K562 (cell line): ENCODE measurements at regions not wholly inside any gene's neighbourhood (a gene's known extent, or its start where the extent isn't known, plus 50 kb on each side); places are given as distances from the start of the nearest gene placed in this dataset.
A peak's percentile ranks its signal among the peaks of the same experiment; 100 is the strongest.

Experiments used
- ATAC-seq: fragments of 200-7000 bp; cut with Tn5 transposase; 3 replicates; pipeline ENCODE4 v1.9.1; 2020; ENCODE audit warnings: moderate library complexity
- BruUV-seq: library from RNA; stranded (reverse); fragments of 400-500 nt; replicated peaks from 2 replicates; lab custom pipeline; 2021; lab: Mats Ljungman, UMichigan
- CTCF ChIA-PET: fragments of 300-600 bp; formaldehyde crosslinking; extraction: SDS; loops from one replicate; lab custom pipeline; 2021; ENCODE audit warnings: low intra/inter-chr PET ratio; lab: Yijun Ruan, JAX
- POLR2A ChIA-PET: fragments of 300-600, 350-650 bp; sonication (Branson Sonifier 250); formaldehyde crosslinking; extraction: SDS; loops from one replicate; lab custom pipeline; 2021; ENCODE audit warnings: antibody characterized with exemption, inconsistent platforms; lab: Yijun Ruan, JAX
- DNase-seq, 4 experiments: peaks; one replicate each; pipeline versions ENCODE4 v3.0.0 to v3.0.0-alpha.2; 2011 to 2018; ENCODE audit warnings: low spot score in 3 of 4, mixed read lengths in 3 of 4; ENCODE audit errors: extremely low read depth in 1 of 4
- FAIRE-seq: peaks from 2 replicates; lab custom pipeline; 2011; peaks lifted over from hg19 to GRCh38; lab: Jason Lieb, UNC
- H2AFZ ChIP-seq: 2 replicates; pipeline ENCODE4 v1.6.0; 2011; ENCODE audit warnings: low read depth, low read length, control low read depth, inconsistent platforms
- H3K27ac ChIP-seq: fragments of 200-600 bp; 3 replicates; pipeline ENCODE4 v1.8.0; 2011; ENCODE audit warnings: low read depth, mild to moderate bottlenecking, control low read depth, inconsistent platforms, low read length, moderate library complexity, mixed read lengths; ENCODE audit errors: extremely low read depth
- H3K27me3 ChIP-seq, 2 experiments: fragments of 300-600 bp in 1 of 2; 2 replicates in 1 of 2; 3 replicates in 1 of 2; pipeline versions ENCODE4 v1.6.0 to v1.8.0; 2011; ENCODE audit warnings: inconsistent platforms in 2 of 2, low read length in 2 of 2, mild to moderate bottlenecking in 1 of 2, mixed read lengths in 1 of 2, moderate library complexity in 1 of 2; ENCODE audit not compliant: control insufficient read depth in 2 of 2, insufficient read depth in 2 of 2
- H3K36me3 ChIP-seq: fragments of 300-600 bp; 3 replicates; pipeline ENCODE4 v1.8.0; 2011; ENCODE audit warnings: mild to moderate bottlenecking, low read length, inconsistent platforms; ENCODE audit not compliant: control insufficient read depth, insufficient read depth
- H3K4me1 ChIP-seq, 2 experiments: fragments of 200-600 bp in 1 of 2; replicated peaks in 1 of 2; 2 replicates in 1 of 2; 3 replicates in 1 of 2; pipeline versions ENCODE4 v1.5.1 to v1.8.0; 2011; ENCODE audit warnings: inconsistent platforms in 2 of 2, low read length in 2 of 2, mild to moderate bottlenecking in 1 of 2, mixed read lengths in 1 of 2, moderate library complexity in 1 of 2; ENCODE audit not compliant: control insufficient read depth in 2 of 2, insufficient read depth in 2 of 2
- H3K4me2 ChIP-seq: 2 replicates; pipeline ENCODE4 v1.6.1; 2011; ENCODE audit warnings: low read length, control low read depth, inconsistent platforms, mixed read lengths; ENCODE audit not compliant: insufficient read depth
- H3K4me3 ChIP-seq: fragments of 200-600 bp; sonication (generic), shearing (Covaris generic); 2 replicates; pipeline ENCODE4 v1.5.1; 2016; ENCODE audit warnings: control low read depth, inconsistent platforms
- H3K79me2 ChIP-seq: fragments of 200-600 bp; 3 replicates; pipeline ENCODE4 v1.8.0; 2011; ENCODE audit warnings: low read length, inconsistent platforms; ENCODE audit not compliant: control insufficient read depth, insufficient read depth
- H3K9ac ChIP-seq, 2 experiments: 2 replicates each; pipeline versions ENCODE4 v1.6.0 to v1.6.1; 2011; ENCODE audit warnings: low read depth in 2 of 2, low read length in 2 of 2, control low read depth in 1 of 2, inconsistent platforms in 1 of 2, mild to moderate bottlenecking in 1 of 2, mixed read lengths in 1 of 2; ENCODE audit not compliant: insufficient read depth in 1 of 2
- H3K9me1 ChIP-seq: one replicate; pipeline ENCODE4 v1.6.0; 2011; ENCODE audit warnings: inconsistent platforms, mild to moderate bottlenecking, low read length, moderate library complexity; ENCODE audit not compliant: control insufficient read depth, insufficient read depth
- H3K9me3 ChIP-seq: replicated peaks from 2 replicates; pipeline ENCODE4 v1.5.1; 2011; ENCODE audit warnings: low read depth, low read length, inconsistent platforms; ENCODE audit not compliant: control insufficient read depth, insufficient read depth
- H4K20me1 ChIP-seq: replicated peaks from 2 replicates; pipeline ENCODE4 v1.6.1; 2011; ENCODE audit warnings: low read length, inconsistent platforms, mixed read lengths; ENCODE audit not compliant: control insufficient read depth, insufficient read depth
- CTBP1 ChIP-seq: fragments of 450-650 bp; IDR thresholded peaks from 2 replicates; pipeline ENCODE4 v1.6.1; 2016; ENCODE audit warnings: borderline replicate concordance
- HDAC8 ChIP-seq: fragments of 450-650 bp; IDR thresholded peaks from 2 replicates; pipeline ENCODE4 v1.6.1; 2016; ENCODE audit warnings: mild to moderate bottlenecking, missing genetic modification characterization, moderate library complexity, missing compliant biosample characterization
- NCOA1 ChIP-seq: fragments of 450-650 bp; IDR thresholded peaks from 2 replicates; pipeline ENCODE4 v1.6.1; 2016; ENCODE audit warnings: low read depth
- SMARCA4 ChIP-seq: fragments of 450-650 bp; IDR thresholded peaks from 2 replicates; pipeline ENCODE4 v1.6.1; 2016
- SREBF1 ChIP-seq: fragments of 150-350 bp; IDR thresholded peaks from 2 replicates; pipeline ENCODE4 v1.6.1; 2014; ENCODE audit warnings: antibody characterized with exemption, low read depth, low read length, borderline replicate concordance
- TEAD1 ChIP-seq, 2 experiments: fragments of 450-650 bp in 1 of 2; sonication (generic) in 1 of 2; formaldehyde crosslinking; IDR thresholded peaks; 2 replicates each; pipeline versions ENCODE4 v1.4.0 to v1.8.0; 2020 to 2022; ENCODE audit warnings: mild to moderate bottlenecking in 2 of 2, missing genetic modification reagents in 1 of 2
- THRA ChIP-seq: fragments of 450-650 bp; IDR thresholded peaks from 2 replicates; pipeline ENCODE4 v1.6.1; 2017; ENCODE audit warnings: mild to moderate bottlenecking, moderate library complexity
- ZNF311 ChIP-seq: fragments of 250-450 bp; sonication (Bioruptor Pico); IDR thresholded peaks from 2 replicates; pipeline ENCODE4 v1.4.0; 2020; ENCODE audit warnings: mild to moderate bottlenecking, moderate library complexity
- ZNF431 ChIP-seq: sonication (generic); formaldehyde crosslinking; IDR thresholded peaks from 2 replicates; pipeline ENCODE4 v1.8.0; 2022; ENCODE audit warnings: mild to moderate bottlenecking, missing genetic modification reagents
- WGBS: fragments of 100-300 bp; shearing (Covaris generic); methylation state at CpG from one replicate; pipeline ENCODE4 v1.1.6; 2016; ENCODE audit warnings: low coverage, mixed read lengths; ENCODE audit not compliant: insufficient coverage; ENCODE audit errors: missing lambda C conversion rate; 5-methylcytosine and 5-hydroxymethylcytosine counted together
- in situ Hi-C: fragments of 300-500 bp; cut with MboI; formaldehyde crosslinking; loops from 4 replicates; pipeline ENCODE4 v1.15.0; 2018; ENCODE audit warnings: inconsistent platforms, mixed read lengths
- intact Hi-C: fragments of 100-400 bp; cut with micrococcal nuclease; formaldehyde crosslinking; loops from 2 replicates; pipeline ENCODE4 v1.14.2; 2022

- ATAC-seq = no peak
- POLR2A ChIA-PET = interaction anchor here (0.6 to 1.1 kb wide), 2 partner anchors 8 to 960 kb away, joined by 4 read pairs; no protein-coding TSS in a partner anchor
Observed at GRCh38 chr6:147942363-147942762, 400.3 kb upstream of the SASH1 start.

DNA sequence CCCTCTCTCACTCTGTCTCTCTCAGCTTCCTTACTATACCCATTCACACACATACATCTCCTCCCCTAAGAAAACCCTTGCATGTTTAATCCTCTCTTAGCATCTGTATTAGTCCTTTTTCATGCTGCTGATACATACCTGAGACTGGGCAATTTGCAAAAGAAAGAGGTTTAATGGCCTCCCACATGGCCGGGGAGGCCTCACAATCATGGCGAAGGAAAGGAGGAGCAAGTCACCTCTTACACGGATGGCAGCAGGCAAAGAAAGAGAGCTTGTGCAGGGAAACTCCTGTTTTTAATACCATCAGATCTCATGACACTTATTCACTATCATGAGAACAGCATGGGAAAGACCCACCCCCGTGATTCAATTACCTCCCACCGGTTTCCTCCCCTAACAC, 398.5 kb upstream of the SASH1 start:
- Histone ChIP-seq H3K9ac (no peak overlapping the region), H4K20me1 (no peaks in the 10 kb centered on the region), H3K9me3 (no peaks in the 10 kb centered on the region), H3K4me3 (no peak overlapping the region)
- 22% methylated on average over 5 of the region's 5 CpGs for WGBS
- no TSS peak for BruUV-seq
- FAIRE-seq = no peak
- peak; percentile 80 for TF ChIP-seq ZNF431
- no peak for TF ChIP-seq ZNF311 (CRISPR knock-in tag)
- TF ChIP-seq, all 486 proteins: peak for 1
- no peak overlapping the region for H3K4me2 ChIP-seq
- in situ Hi-C loops (no loop called here), intact Hi-C loops (no loop called here)
- ATAC-seq = no peak
- H3K9me1 ChIP-seq = no peaks in the 10 kb centered on the region
- H3K79me2 ChIP-seq = no peaks in the 10 kb centered on the region
- ChIA-PET POLR2A (no interaction called here), CTCF (no interaction called here)
- no peak for DNase-seq
- H3K27ac ChIP-seq = no peak overlapping the region
- H2AFZ ChIP-seq = no peak overlapping the region
- no peaks in the 10 kb centered on the region for H3K27me3 ChIP-seq
- H3K36me3 ChIP-seq = no peaks in the 10 kb centered on the region
- H3K4me1 ChIP-seq = no peaks in the 10 kb centered on the region

More at GRCh38 chr6:147942363-147942762, 400.3 kb upstream of the SASH1 start:
- Histone ChIP-seq H3K79me2 (no peaks in the 10 kb centered on the region), H3K36me3 (no peaks in the 10 kb centered on the region), H4K20me1 (no peaks in the 10 kb centered on the region), H3K9ac (no peak overlapping the region), H3K4me3 (no peak overlapping the region), H3K4me1 (no peaks in the 10 kb centered on the region), H3K9me1 (no peaks in the 10 kb centered on the region), H3K27ac (no peak overlapping the region), H3K27me3 (no peaks in the 10 kb centered on the region), H3K9me3 (no peaks in the 10 kb centered on the region), H2AFZ (no peak overlapping the region), H3K4me2 (no peak overlapping the region)
- no peak for TF ChIP-seq THRA
- TF ChIP-seq TEAD1 (CRISPR knock-in tag; IDR thresholded peaks at IDR 0.05) = no peak
- TF ChIP-seq HDAC8 (tag) = no peak
- no peak for TF ChIP-seq CTBP1
- TF ChIP-seq SREBF1 = no peak
- no peak for TF ChIP-seq NCOA1
- no peak for TF ChIP-seq SMARCA4
- FAIRE-seq = no peak
- BruUV-seq = no TSS peak
- DNase-seq = no peak
- CTCF ChIA-PET = no interaction called here
- intact Hi-C loops (no loop called here), in situ Hi-C loops (no loop called here)
- WGBS = 8% methylated on average over 2 of the region's 3 CpGs
